Liver (tissue), 3 donors: ENCODE measurements at regions not wholly inside any gene's neighbourhood (a gene's known extent, or its start where the extent isn't known, plus 50 kb on each side); places are given as distances from the start of the nearest gene placed in this dataset.

Source experiments
- FOXA1 ChIP-seq: IDR thresholded peaks from 2 replicates; pipeline ENCODE4 v1.6.1; 2016; ENCODE audit warnings: antibody characterized with exemption
- GABPA ChIP-seq, 2 donors: IDR thresholded peaks in 1 of 2; conservative IDR thresholded peaks in 1 of 2; 2 replicates each; pipeline ENCODE4 v1.6.1; 2016; ENCODE audit warnings: antibody characterized with exemption in 2 of 2, mild to moderate bottlenecking in 1 of 2, moderate library complexity in 1 of 2
- HNF4G ChIP-seq: IDR thresholded peaks from 2 replicates; pipeline ENCODE4 v1.6.1; 2016; ENCODE audit warnings: antibody characterized with exemption
- JUND ChIP-seq, 2 donors: IDR thresholded peaks; 2 replicates each; pipeline ENCODE4 v1.6.1; 2016; ENCODE audit warnings: antibody characterized with exemption in 2 of 2
- RAD21 ChIP-seq, 2 donors: IDR thresholded peaks; 2 replicates each; pipeline ENCODE4 v1.6.1; 2016; ENCODE audit warnings: antibody characterized with exemption in 2 of 2, mild to moderate bottlenecking in 2 of 2
- RXRA ChIP-seq, 2 donors: IDR thresholded peaks; 2 replicates each; pipeline ENCODE4 v1.6.1; 2017 to 2018; ENCODE audit warnings: antibody characterized with exemption in 2 of 2, mild to moderate bottlenecking in 1 of 2
- TAF1 ChIP-seq: conservative IDR thresholded peaks from 2 replicates; pipeline ENCODE4 v1.6.1; 2016; ENCODE audit warnings: antibody characterized with exemption, mild to moderate bottlenecking
- YY1 ChIP-seq: IDR thresholded peaks from 2 replicates; pipeline ENCODE4 v1.6.1; 2016; ENCODE audit warnings: antibody characterized with exemption, mild to moderate bottlenecking
- TF ChIP-seq, protein P1 (sequence below): fragments of 150-350 bp; IDR thresholded peaks from 2 replicates; pipeline ENCODE4 v1.5.1; 2017; ENCODE audit warnings: improper control_type of control experiment, low read depth, low read length; ENCODE audit not compliant: missing input control
- TF ChIP-seq, protein P2 (sequence below): IDR thresholded peaks from 2 replicates; pipeline ENCODE4 v1.6.1; 2016; ENCODE audit warnings: antibody characterized with exemption, mild to moderate bottlenecking
- TF ChIP-seq, protein P3 (sequence below): IDR thresholded peaks from 2 replicates; pipeline ENCODE4 v1.6.1; 2016; ENCODE audit warnings: antibody characterized with exemption
- TF ChIP-seq, protein P4 (sequence below): IDR thresholded peaks from 2 replicates; pipeline ENCODE4 v1.6.1; 2016; ENCODE audit warnings: antibody characterized with exemption
- donor health status: healthy.
- donor health status: healthy.

DNA sequence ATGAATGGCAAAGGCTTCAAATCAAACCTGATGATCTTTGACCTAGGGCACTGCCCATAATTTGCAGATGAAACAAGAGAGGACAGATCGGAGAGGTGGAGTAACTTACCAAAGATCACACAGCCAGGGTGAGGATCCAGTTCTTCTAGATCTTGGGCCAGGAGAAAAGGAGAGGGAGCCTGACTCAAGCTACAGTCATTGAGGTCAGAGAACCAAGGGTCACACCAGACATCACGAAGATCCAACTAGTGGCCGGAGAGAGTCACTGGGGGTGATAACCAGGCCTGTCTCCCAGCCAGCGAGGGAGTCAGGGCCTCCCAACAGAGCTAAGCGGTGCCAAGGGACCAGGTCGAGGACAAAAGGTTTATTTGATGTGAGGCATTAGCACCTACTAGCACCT lies 115.0 kb downstream of the RIPK4 start:
- no peak for TF ChIP-seq YY1
- TF ChIP-seq, protein P1, sequence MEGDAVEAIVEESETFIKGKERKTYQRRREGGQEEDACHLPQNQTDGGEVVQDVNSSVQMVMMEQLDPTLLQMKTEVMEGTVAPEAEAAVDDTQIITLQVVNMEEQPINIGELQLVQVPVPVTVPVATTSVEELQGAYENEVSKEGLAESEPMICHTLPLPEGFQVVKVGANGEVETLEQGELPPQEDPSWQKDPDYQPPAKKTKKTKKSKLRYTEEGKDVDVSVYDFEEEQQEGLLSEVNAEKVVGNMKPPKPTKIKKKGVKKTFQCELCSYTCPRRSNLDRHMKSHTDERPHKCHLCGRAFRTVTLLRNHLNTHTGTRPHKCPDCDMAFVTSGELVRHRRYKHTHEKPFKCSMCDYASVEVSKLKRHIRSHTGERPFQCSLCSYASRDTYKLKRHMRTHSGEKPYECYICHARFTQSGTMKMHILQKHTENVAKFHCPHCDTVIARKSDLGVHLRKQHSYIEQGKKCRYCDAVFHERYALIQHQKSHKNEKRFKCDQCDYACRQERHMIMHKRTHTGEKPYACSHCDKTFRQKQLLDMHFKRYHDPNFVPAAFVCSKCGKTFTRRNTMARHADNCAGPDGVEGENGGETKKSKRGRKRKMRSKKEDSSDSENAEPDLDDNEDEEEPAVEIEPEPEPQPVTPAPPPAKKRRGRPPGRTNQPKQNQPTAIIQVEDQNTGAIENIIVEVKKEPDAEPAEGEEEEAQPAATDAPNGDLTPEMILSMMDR, result no peak
- TF ChIP-seq JUND (IDR thresholded peaks at IDR 0.05), result no peak
- no peak for TF ChIP-seq TAF1
- no peak for TF ChIP-seq FOXA1
- TF ChIP-seq, protein P2, sequence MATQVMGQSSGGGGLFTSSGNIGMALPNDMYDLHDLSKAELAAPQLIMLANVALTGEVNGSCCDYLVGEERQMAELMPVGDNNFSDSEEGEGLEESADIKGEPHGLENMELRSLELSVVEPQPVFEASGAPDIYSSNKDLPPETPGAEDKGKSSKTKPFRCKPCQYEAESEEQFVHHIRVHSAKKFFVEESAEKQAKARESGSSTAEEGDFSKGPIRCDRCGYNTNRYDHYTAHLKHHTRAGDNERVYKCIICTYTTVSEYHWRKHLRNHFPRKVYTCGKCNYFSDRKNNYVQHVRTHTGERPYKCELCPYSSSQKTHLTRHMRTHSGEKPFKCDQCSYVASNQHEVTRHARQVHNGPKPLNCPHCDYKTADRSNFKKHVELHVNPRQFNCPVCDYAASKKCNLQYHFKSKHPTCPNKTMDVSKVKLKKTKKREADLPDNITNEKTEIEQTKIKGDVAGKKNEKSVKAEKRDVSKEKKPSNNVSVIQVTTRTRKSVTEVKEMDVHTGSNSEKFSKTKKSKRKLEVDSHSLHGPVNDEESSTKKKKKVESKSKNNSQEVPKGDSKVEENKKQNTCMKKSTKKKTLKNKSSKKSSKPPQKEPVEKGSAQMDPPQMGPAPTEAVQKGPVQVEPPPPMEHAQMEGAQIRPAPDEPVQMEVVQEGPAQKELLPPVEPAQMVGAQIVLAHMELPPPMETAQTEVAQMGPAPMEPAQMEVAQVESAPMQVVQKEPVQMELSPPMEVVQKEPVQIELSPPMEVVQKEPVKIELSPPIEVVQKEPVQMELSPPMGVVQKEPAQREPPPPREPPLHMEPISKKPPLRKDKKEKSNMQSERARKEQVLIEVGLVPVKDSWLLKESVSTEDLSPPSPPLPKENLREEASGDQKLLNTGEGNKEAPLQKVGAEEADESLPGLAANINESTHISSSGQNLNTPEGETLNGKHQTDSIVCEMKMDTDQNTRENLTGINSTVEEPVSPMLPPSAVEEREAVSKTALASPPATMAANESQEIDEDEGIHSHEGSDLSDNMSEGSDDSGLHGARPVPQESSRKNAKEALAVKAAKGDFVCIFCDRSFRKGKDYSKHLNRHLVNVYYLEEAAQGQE, result no peak
- no peak for TF ChIP-seq RXRA (IDR thresholded peaks at IDR 0.05)
- TF ChIP-seq RAD21 (IDR thresholded peaks at IDR 0.05), result no peak
- TF ChIP-seq, protein P3, sequence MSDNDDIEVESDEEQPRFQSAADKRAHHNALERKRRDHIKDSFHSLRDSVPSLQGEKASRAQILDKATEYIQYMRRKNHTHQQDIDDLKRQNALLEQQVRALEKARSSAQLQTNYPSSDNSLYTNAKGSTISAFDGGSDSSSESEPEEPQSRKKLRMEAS, result no peak
- no peak for TF ChIP-seq HNF4G
- TF ChIP-seq GABPA (IDR thresholded peaks at IDR 0.05 in 1 of 2, conservative IDR thresholded peaks at IDR 0.05 in 1 of 2), result no peak
- TF ChIP-seq, protein P4, sequence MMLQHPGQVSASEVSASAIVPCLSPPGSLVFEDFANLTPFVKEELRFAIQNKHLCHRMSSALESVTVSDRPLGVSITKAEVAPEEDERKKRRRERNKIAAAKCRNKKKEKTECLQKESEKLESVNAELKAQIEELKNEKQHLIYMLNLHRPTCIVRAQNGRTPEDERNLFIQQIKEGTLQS, result no peak
